ENCODE measurements at regions not wholly inside any gene's neighbourhood (a gene's known extent, or its start where the extent isn't known, plus 50 kb on each side); places are given as distances from the start of the nearest gene placed in this dataset.

- DNase-seq (ENCODE audit: low read depth in 1 of 2, low spot score in 1 of 2): no peak
- in situ Hi-C loops (cut with HindIII; ENCODE audit: low pct_unique_long_range_greater_than_20kb, low sequenced_read_pairs): no loop called here
- no peak for TF ChIP-seq JUND (IDR thresholded peaks at IDR 0.05; ENCODE audit: low read depth)
Observed at GRCh38 chr22:27203276-27203660, 545.9 kb downstream of the MIAT start.

GRCh38 chr22:27204280-27204679 is 546.9 kb downstream of the MIAT start:
- TF ChIP-seq JUND (IDR thresholded peaks at IDR 0.05; ENCODE audit: low read depth): no peak
- no peak for DNase-seq (ENCODE audit: low read depth in 1 of 2, low spot score in 1 of 2)
- in situ Hi-C loops (cut with HindIII; ENCODE audit: low pct_unique_long_range_greater_than_20kb, low sequenced_read_pairs): no loop called here

GRCh38 chr22:27204817-27205216 is 547.4 kb downstream of the MIAT start:
- in situ Hi-C loops (cut with HindIII; ENCODE audit: low pct_unique_long_range_greater_than_20kb, low sequenced_read_pairs): no loop called here
- DNase-seq (ENCODE audit: low read depth in 1 of 2, low spot score in 1 of 2): no peak
- no peak for TF ChIP-seq JUND (IDR thresholded peaks at IDR 0.05; ENCODE audit: low read depth)

GRCh38 chr22:27205492-27206373 is 548.3 kb downstream of the MIAT start:
- no peak for DNase-seq (ENCODE audit: low read depth in 1 of 2, low spot score in 1 of 2)
- no peak for TF ChIP-seq JUND (IDR thresholded peaks at IDR 0.05; ENCODE audit: low read depth)
- in situ Hi-C loops (cut with HindIII; ENCODE audit: low pct_unique_long_range_greater_than_20kb, low sequenced_read_pairs): no loop called here

GRCh38 chr22:27206374-27207133 is 549.2 kb downstream of the MIAT start:
- TF ChIP-seq JUND (IDR thresholded peaks at IDR 0.05; ENCODE audit: low read depth): no peak
- in situ Hi-C loops (cut with HindIII; ENCODE audit: low pct_unique_long_range_greater_than_20kb, low sequenced_read_pairs): no loop called here
- no peak for DNase-seq (ENCODE audit: low read depth in 1 of 2, low spot score in 1 of 2)

GRCh38 chr22:27207266-27207665 is 549.9 kb downstream of the MIAT start:
- no peak for DNase-seq (ENCODE audit: low read depth in 1 of 2, low spot score in 1 of 2)
- TF ChIP-seq JUND (IDR thresholded peaks at IDR 0.05; ENCODE audit: low read depth): no peak
- in situ Hi-C loops (cut with HindIII; ENCODE audit: low pct_unique_long_range_greater_than_20kb, low sequenced_read_pairs): no loop called here

GRCh38 chr22:27207907-27208306 is 550.5 kb downstream of the MIAT start:
- in situ Hi-C loops (cut with HindIII; ENCODE audit: low pct_unique_long_range_greater_than_20kb, low sequenced_read_pairs): no loop called here
- no peak for DNase-seq (ENCODE audit: low read depth in 1 of 2, low spot score in 1 of 2)
- no peak for TF ChIP-seq JUND (IDR thresholded peaks at IDR 0.05; ENCODE audit: low read depth)

GRCh38 chr22:27210111-27210730 is 552.8 kb downstream of the MIAT start:
- in situ Hi-C loops (cut with HindIII; ENCODE audit: low pct_unique_long_range_greater_than_20kb, low sequenced_read_pairs): no loop called here
- DNase-seq (ENCODE audit: low read depth in 1 of 2, low spot score in 1 of 2): no peak
- TF ChIP-seq JUND (IDR thresholded peaks at IDR 0.05; ENCODE audit: low read depth): no peak

- no peak for DNase-seq (ENCODE audit: low read depth in 1 of 2, low spot score in 1 of 2)
- in situ Hi-C loops (cut with HindIII; ENCODE audit: low pct_unique_long_range_greater_than_20kb, low sequenced_read_pairs): no loop called here
Observed at GRCh38 chr22:27212102-27212501, 554.7 kb downstream of the MIAT start.

GRCh38 chr22:27212617-27213177 is 555.3 kb downstream of the MIAT start:
- in situ Hi-C loops (cut with HindIII; ENCODE audit: low pct_unique_long_range_greater_than_20kb, low sequenced_read_pairs): no loop called here
- no peak for TF ChIP-seq JUND (IDR thresholded peaks at IDR 0.05; ENCODE audit: low read depth)
- DNase-seq (ENCODE audit: low read depth in 1 of 2, low spot score in 1 of 2): peak in 1 of 2 experiments; percentile 15

More at GRCh38 chr22:27212102-27212501, 554.7 kb downstream of the MIAT start:
- no peak for TF ChIP-seq JUND (IDR thresholded peaks at IDR 0.05; ENCODE audit: low read depth)

GRCh38 chr22:27213294-27213693 is 555.9 kb downstream of the MIAT start:
- DNase-seq (ENCODE audit: low read depth in 1 of 2, low spot score in 1 of 2): no peak
- TF ChIP-seq JUND (IDR thresholded peaks at IDR 0.05; ENCODE audit: low read depth): no peak
- in situ Hi-C loops (cut with HindIII; ENCODE audit: low pct_unique_long_range_greater_than_20kb, low sequenced_read_pairs): no loop called here

- TF ChIP-seq JUND (IDR thresholded peaks at IDR 0.05; ENCODE audit: low read depth): no peak
- in situ Hi-C loops (cut with HindIII; ENCODE audit: low pct_unique_long_range_greater_than_20kb, low sequenced_read_pairs): no loop called here
- no peak for DNase-seq (ENCODE audit: low read depth in 1 of 2, low spot score in 1 of 2)
Observed at GRCh38 chr22:27213766-27214581, 556.6 kb downstream of the MIAT start.
